ENCODE measurements at regions not wholly inside any gene's neighbourhood (a gene's known extent, or its start where the extent isn't known, plus 50 kb on each side); places are given as distances from the start of the nearest gene placed in this dataset.

- no peak for TF ChIP-seq TAF1 (IDR thresholded peaks at IDR 0.05; ENCODE audit: borderline replicate concordance, insufficient read depth, low read length)
- TF ChIP-seq POLR2AphosphoS5 (IDR thresholded peaks at IDR 0.05; ENCODE audit: low read depth, low read length) = no peak
Measured at GRCh38 chr3:150133293-150133692, 162.6 kb upstream of the PFN2 start.

Data from PFSK-1 (cell line).